ENCODE measurements at regions not wholly inside any gene's neighbourhood (a gene's known extent, or its start where the extent isn't known, plus 50 kb on each side); places are given as distances from the start of the nearest gene placed in this dataset.

DNA sequence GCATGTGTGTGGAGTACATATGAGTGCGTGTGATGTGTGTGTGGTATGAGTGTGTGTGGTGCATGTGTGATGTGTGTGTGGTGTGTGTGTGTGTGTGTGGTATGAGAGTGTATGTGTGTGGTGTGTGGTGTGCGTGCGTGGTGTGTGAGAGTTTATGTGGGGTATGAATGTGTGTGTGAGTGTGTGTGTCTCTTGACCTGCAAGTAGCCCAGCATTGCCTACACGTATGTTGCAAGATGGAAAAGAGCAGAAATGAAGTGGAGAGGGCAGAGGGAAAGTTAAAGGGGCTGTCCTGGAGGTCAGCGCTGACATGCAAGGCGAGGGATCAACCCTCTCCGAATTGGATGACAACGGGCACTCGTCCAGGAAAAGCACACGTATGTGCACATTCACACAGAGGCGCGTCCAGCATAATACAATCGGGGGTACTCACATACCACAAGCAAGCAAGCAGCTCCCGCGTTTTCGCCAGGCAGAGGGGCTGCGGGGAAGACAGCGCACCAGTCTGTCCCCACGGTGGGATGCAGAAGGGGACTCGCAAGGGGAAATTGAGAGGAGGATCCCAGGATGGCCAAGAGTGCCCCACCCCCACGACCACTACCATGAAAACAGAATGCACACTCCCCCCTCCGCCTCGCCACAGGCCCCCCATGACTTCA, 174.5 kb upstream of the AFDN start:
- TF ChIP-seq EZH2phosphoT487 (IDR thresholded peaks at IDR 0.05; ENCODE audit: low read length) (no peak), EZH2 (optimal IDR thresholded peaks at IDR 0.05; ENCODE audit: low read depth, low read length) (no peak)
- TF ChIP-seq, protein P1, sequence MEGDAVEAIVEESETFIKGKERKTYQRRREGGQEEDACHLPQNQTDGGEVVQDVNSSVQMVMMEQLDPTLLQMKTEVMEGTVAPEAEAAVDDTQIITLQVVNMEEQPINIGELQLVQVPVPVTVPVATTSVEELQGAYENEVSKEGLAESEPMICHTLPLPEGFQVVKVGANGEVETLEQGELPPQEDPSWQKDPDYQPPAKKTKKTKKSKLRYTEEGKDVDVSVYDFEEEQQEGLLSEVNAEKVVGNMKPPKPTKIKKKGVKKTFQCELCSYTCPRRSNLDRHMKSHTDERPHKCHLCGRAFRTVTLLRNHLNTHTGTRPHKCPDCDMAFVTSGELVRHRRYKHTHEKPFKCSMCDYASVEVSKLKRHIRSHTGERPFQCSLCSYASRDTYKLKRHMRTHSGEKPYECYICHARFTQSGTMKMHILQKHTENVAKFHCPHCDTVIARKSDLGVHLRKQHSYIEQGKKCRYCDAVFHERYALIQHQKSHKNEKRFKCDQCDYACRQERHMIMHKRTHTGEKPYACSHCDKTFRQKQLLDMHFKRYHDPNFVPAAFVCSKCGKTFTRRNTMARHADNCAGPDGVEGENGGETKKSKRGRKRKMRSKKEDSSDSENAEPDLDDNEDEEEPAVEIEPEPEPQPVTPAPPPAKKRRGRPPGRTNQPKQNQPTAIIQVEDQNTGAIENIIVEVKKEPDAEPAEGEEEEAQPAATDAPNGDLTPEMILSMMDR (IDR thresholded peaks at IDR 0.05; ENCODE audit: low read length), result no peak
- Histone ChIP-seq H3K4me1 (ENCODE audit: low read length) (no peaks in the 10 kb centered on the region), H3K27me3 (replicated peaks; ENCODE audit: insufficient read depth, low read length) (no peaks in the 10 kb centered on the region), H2AFZ (ENCODE audit: low read length) (no peak overlapping the region), H3K9ac (ENCODE audit: low read length) (no peak overlapping the region), H3K27ac (ENCODE audit: low read length) (no peak overlapping the region), H3K36me3 (replicated peaks; ENCODE audit: insufficient read depth, low read length) (no peaks in the 10 kb centered on the region), H3K9me2 (replicated peaks; ENCODE audit: insufficient read depth, low read length) (no peaks in the 10 kb centered on the region), H3K9me3 (replicated peaks; ENCODE audit: insufficient read depth, low read length) (no peaks in the 10 kb centered on the region), H3F3A (ENCODE audit: insufficient read depth, low read length) (no peaks in the 10 kb centered on the region), H3K79me2 (ENCODE audit: low read length) (no peaks in the 10 kb centered on the region), H3K4me2 (ENCODE audit: low read depth, low read length) (no peak overlapping the region), H3K4me3 (ENCODE audit: low read length) (no peak overlapping the region), H4K20me1 (ENCODE audit: insufficient read depth, low read length) (no peaks in the 10 kb centered on the region)
- no peak for DNase-seq

DNA sequence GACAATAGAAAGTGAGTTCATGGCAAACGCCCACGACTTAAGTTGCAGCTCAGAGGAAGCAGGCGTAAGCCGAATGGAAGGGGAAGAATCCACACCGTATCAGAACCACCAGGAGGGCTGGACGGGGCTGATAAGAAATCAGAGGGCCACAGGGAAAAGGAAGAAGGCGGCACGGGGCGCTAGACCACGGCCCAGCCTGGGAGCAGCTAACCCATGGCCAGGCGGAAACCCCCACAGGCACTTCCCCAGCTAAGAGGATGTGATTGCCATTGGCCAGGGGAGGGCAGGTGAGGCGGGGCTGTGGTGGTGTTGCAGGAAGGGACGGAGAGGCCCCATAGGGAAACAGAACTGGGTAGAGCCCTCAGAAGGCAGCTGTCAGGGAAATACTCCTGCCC, 174.0 kb upstream of the AFDN start:
- Histone ChIP-seq H3K36me3 (replicated peaks; ENCODE audit: insufficient read depth, low read length) (no peaks in the 10 kb centered on the region), H3K79me2 (ENCODE audit: low read length) (no peaks in the 10 kb centered on the region), H3K4me3 (ENCODE audit: low read length) (no peak overlapping the region), H3K9ac (ENCODE audit: low read length) (no peak overlapping the region), H4K20me1 (ENCODE audit: insufficient read depth, low read length) (no peaks in the 10 kb centered on the region), H3K27me3 (replicated peaks; ENCODE audit: insufficient read depth, low read length) (no peaks in the 10 kb centered on the region), H3K4me2 (ENCODE audit: low read depth, low read length) (no peak overlapping the region), H3K27ac (ENCODE audit: low read length) (no peak overlapping the region), H3K4me1 (ENCODE audit: low read length) (no peaks in the 10 kb centered on the region), H3F3A (ENCODE audit: insufficient read depth, low read length) (no peaks in the 10 kb centered on the region), H3K9me2 (replicated peaks; ENCODE audit: insufficient read depth, low read length) (no peaks in the 10 kb centered on the region), H3K9me3 (replicated peaks; ENCODE audit: insufficient read depth, low read length) (no peaks in the 10 kb centered on the region), H2AFZ (ENCODE audit: low read length) (no peak overlapping the region)
- no peak for DNase-seq
- TF ChIP-seq EZH2phosphoT487 (IDR thresholded peaks at IDR 0.05; ENCODE audit: low read length) (no peak), EZH2 (optimal IDR thresholded peaks at IDR 0.05; ENCODE audit: low read depth, low read length) (no peak)
- TF ChIP-seq, protein P1 (IDR thresholded peaks at IDR 0.05; ENCODE audit: low read length), result no peak

DNA sequence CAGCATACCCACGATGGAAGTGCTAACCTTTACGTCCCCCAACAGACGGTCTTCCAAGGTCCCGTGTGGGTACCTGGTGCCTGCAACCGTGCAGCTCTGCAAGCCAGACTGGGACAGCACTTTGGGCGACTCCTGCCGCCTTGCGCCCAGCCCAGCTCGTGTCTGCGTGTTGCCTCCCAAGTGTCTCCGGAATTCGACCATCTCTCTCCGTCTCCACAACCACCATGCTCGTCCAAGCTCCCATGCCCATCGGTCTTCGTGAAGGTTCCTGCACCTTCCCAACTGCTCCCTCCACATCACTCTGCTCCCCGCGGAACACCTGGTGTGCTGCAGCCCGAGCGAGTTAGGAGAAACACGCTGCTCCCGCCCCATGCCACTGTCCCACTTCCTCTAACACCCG, 173.2 kb upstream of the AFDN start:
- H3K36me3 ChIP-seq (replicated peaks; ENCODE audit: insufficient read depth, low read length), result no peaks in the 10 kb centered on the region
- no peaks in the 10 kb centered on the region for H3K9me3 ChIP-seq (replicated peaks; ENCODE audit: insufficient read depth, low read length)
- H3K27me3 ChIP-seq (replicated peaks; ENCODE audit: insufficient read depth, low read length), result no peaks in the 10 kb centered on the region
- H3F3A ChIP-seq (ENCODE audit: insufficient read depth, low read length), result no peaks in the 10 kb centered on the region
- H3K9me2 ChIP-seq (replicated peaks; ENCODE audit: insufficient read depth, low read length), result no peaks in the 10 kb centered on the region
- no peak overlapping the region for H3K4me3 ChIP-seq (ENCODE audit: low read length)
- no peak overlapping the region for H2AFZ ChIP-seq (ENCODE audit: low read length)
- no peak overlapping the region for H3K9ac ChIP-seq (ENCODE audit: low read length)
- H3K4me2 ChIP-seq (ENCODE audit: low read depth, low read length), result no peak overlapping the region
- TF ChIP-seq, protein P1 (IDR thresholded peaks at IDR 0.05; ENCODE audit: low read length), result no peak
- TF ChIP-seq EZH2phosphoT487 (IDR thresholded peaks at IDR 0.05; ENCODE audit: low read length), result no peak
- no peak for TF ChIP-seq EZH2 (optimal IDR thresholded peaks at IDR 0.05; ENCODE audit: low read depth, low read length)
- no peaks in the 10 kb centered on the region for H3K4me1 ChIP-seq (ENCODE audit: low read length)
- no peak overlapping the region for H3K27ac ChIP-seq (ENCODE audit: low read length)
- no peaks in the 10 kb centered on the region for H3K79me2 ChIP-seq (ENCODE audit: low read length)
- no peak for DNase-seq
- H4K20me1 ChIP-seq (ENCODE audit: insufficient read depth, low read length), result no peaks in the 10 kb centered on the region

Measured in MM.1S (cell line).